DND-41 (cell line): ENCODE measurements at regions not wholly inside any gene's neighbourhood (a gene's known extent, or its start where the extent isn't known, plus 50 kb on each side); places are given as distances from the start of the nearest gene placed in this dataset.

Source experiments
- CTCF ChIP-seq: IDR thresholded peaks from 2 replicates; pipeline ENCODE4 v1.5.1; 2012; ENCODE audit warnings: borderline replicate concordance, low read length, moderate library complexity, mild to moderate bottlenecking; ENCODE audit not compliant: poor library complexity, severe bottlenecking; ENCODE audit errors: extremely low read depth
- EZH2 ChIP-seq: IDR thresholded peaks from 3 replicates; pipeline ENCODE4 v1.6.1; 2012; ENCODE audit warnings: borderline replicate concordance, low read depth, mild to moderate bottlenecking, moderate library complexity, low read length, inconsistent platforms; ENCODE audit not compliant: severe bottlenecking

- TF ChIP-seq CTCF = no peak
- no peak for TF ChIP-seq EZH2
Measured at GRCh38 chr7:79761876-79762429, 308.5 kb upstream of the MAGI2 start.
